Stomach (tissue), 8 donors: ENCODE measurements at regions not wholly inside any gene's neighbourhood (a gene's known extent, or its start where the extent isn't known, plus 50 kb on each side); places are given as distances from the start of the nearest gene placed in this dataset.

Experiments used
- DNase-seq, 2 donors: peaks; one replicate each; pipeline versions ENCODE4 v3.0.0 to v3.0.0-alpha.2; 2013 to 2019
- H3K27ac ChIP-seq, 5 donors: fragments of 200-600 bp in 4 of 5; sonication (generic) in 4 of 5; one replicate each; pipeline ENCODE4 v1.5.1; 2013 to 2019; ENCODE audit warnings: mild to moderate bottlenecking in 1 of 5, moderate library complexity in 1 of 5
- H3K27me3 ChIP-seq, 3 donors: fragments of 200-600 bp; sonication (generic); one replicate each; pipeline ENCODE4 v1.5.1; 2017 to 2019; ENCODE audit warnings: mixed run types in 1 of 3
- H3K36me3 ChIP-seq, 4 donors: fragments of 200-600 bp; sonication (generic); 1 replicate in 3 of 4; 2 replicates in 1 of 4; pipeline ENCODE4 v1.5.1; 2016 to 2019
- H3K4me1 ChIP-seq, 4 donors: fragments of 200-600 bp; sonication (generic); one replicate each; pipeline ENCODE4 v1.5.1; 2016 to 2019
- H3K4me3 ChIP-seq, 4 donors: fragments of 200-600 bp; sonication (generic) in 3 of 4; one replicate each; pipeline ENCODE4 v1.5.1; 2016 to 2019; ENCODE audit warnings: mild to moderate bottlenecking in 1 of 4
- H3K9me3 ChIP-seq, 4 donors: fragments of 200-600 bp; sonication (generic); one replicate each; pipeline ENCODE4 v1.5.1; 2016 to 2019
- CTCF ChIP-seq, 7 experiments: fragments of 450-650 bp in 4 of 7; fragments of 200-600 bp in 3 of 7; sonication (generic) in 3 of 7; IDR thresholded peaks; one replicate each; pipeline ENCODE4 v1.5.1; 2016 to 2019; ENCODE audit warnings: antibody characterized with exemption in 7 of 7, control low read depth in 2 of 7, mild to moderate bottlenecking in 1 of 7
- EP300 ChIP-seq: sonication (generic); formaldehyde crosslinking; IDR thresholded peaks from one replicate; pipeline ENCODE4 v1.6.1; 2017; ENCODE audit warnings: antibody characterized with exemption
- POLR2A ChIP-seq, 4 donors: fragments of 450-650 bp; IDR thresholded peaks; one replicate each; pipeline ENCODE4 v1.6.1; 2016; ENCODE audit warnings: antibody characterized with exemption in 4 of 4, control low read depth in 2 of 4, mild to moderate bottlenecking in 1 of 4, moderate library complexity in 1 of 4
- POLR2AphosphoS5 ChIP-seq, 3 donors: sonication (generic); formaldehyde crosslinking; IDR thresholded peaks; one replicate each; pipeline ENCODE4 v1.6.1; 2016; ENCODE audit warnings: antibody characterized with exemption in 3 of 3
- WGBS, 5 donors: extraction: QIAGEN DNeasy Blood & Tissue Kit in 3 of 5; methylation state at CpG; one replicate each; pipeline versions ENCODE4 v1.1.5 to v1.1.7; 2013 to 2018; 5-methylcytosine and 5-hydroxymethylcytosine counted together
- intact Hi-C: fragments of 100-400 bp; cut with DNase I; formaldehyde crosslinking; loops from one replicate; pipeline ENCODE4 v1.15.1; 2023; ENCODE audit warnings: low total_unique reads
- donor health status: healthy with polysubstance abuse.
- donor health status: Bipolar disorder and iron deficiency.
- donor health status: healthy.

- H3K36me3 ChIP-seq: no peaks in the 10 kb centered on the region
- no peaks in the 10 kb centered on the region for H3K4me1 ChIP-seq
- WGBS, 5 donors: 91 to 100% (median 98%) methylated on average over 4 of the region's 4 CpGs
- intact Hi-C loops: no loop called here
- no peak for DNase-seq
- H3K9me3 ChIP-seq: no peaks in the 10 kb centered on the region
- no peak overlapping the region for H3K27ac ChIP-seq
- no peaks in the 10 kb centered on the region for H3K27me3 ChIP-seq
- no peak for TF ChIP-seq CTCF (IDR thresholded peaks at IDR 0.05)
- TF ChIP-seq EP300: no peak
- no peak for TF ChIP-seq POLR2A (IDR thresholded peaks at IDR 0.05)
- H3K4me3 ChIP-seq: no peak overlapping the region
Observed at GRCh38 chr3:164458986-164459385, 619.3 kb downstream of the SI start.

- Histone ChIP-seq H3K4me3 (no peak overlapping the region), H3K4me1 (no peaks in the 10 kb centered on the region), H3K9me3 (peaks cover 0 to 4% (median under 1%) of the 10 kb centered on the region in 4 donors), H3K27ac (no peak overlapping the region), H3K36me3 (no peaks in the 10 kb centered on the region), H3K27me3 (no peaks in the 10 kb centered on the region)
- no peak for TF ChIP-seq POLR2A (IDR thresholded peaks at IDR 0.05)
- TF ChIP-seq EP300: no peak
- no peak for TF ChIP-seq POLR2AphosphoS5 (IDR thresholded peaks at IDR 0.05)
- TF ChIP-seq CTCF (IDR thresholded peaks at IDR 0.05): no peak
- 57 to 69% (median 68%) methylated on average over 1 of the region's 1 CpG for WGBS, 5 donors
- intact Hi-C loops: no loop called here
- DNase-seq: no peak
Observed at GRCh38 chr3:164453714-164454113, 624.6 kb downstream of the SI start.

DNA sequence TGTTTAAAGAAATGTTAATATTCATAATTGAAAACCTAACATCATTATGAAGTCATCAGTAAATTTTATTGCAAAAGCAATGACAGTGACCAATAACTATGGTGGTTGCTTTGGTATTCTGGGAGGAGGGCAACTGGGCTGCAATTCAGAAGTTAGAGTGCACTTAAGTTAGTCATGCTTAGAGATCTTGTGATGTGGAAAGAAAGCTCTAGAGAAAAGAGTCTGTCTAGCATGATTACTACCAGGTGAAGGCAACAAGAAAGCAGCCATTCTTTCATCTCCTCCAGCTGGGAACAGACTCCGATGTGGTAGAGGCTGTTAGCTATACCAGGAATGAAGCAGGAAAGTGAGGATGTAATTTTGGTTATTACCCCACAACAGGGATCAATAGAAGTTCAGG, 625.6 kb downstream of the SI start:
- TF ChIP-seq CTCF (IDR thresholded peaks at IDR 0.05) (no peak), POLR2A (IDR thresholded peaks at IDR 0.05) (no peak), EP300 (no peak), POLR2AphosphoS5 (IDR thresholded peaks at IDR 0.05) (no peak)
- H3K27ac ChIP-seq: no peak overlapping the region
- no peak for DNase-seq

DNA sequence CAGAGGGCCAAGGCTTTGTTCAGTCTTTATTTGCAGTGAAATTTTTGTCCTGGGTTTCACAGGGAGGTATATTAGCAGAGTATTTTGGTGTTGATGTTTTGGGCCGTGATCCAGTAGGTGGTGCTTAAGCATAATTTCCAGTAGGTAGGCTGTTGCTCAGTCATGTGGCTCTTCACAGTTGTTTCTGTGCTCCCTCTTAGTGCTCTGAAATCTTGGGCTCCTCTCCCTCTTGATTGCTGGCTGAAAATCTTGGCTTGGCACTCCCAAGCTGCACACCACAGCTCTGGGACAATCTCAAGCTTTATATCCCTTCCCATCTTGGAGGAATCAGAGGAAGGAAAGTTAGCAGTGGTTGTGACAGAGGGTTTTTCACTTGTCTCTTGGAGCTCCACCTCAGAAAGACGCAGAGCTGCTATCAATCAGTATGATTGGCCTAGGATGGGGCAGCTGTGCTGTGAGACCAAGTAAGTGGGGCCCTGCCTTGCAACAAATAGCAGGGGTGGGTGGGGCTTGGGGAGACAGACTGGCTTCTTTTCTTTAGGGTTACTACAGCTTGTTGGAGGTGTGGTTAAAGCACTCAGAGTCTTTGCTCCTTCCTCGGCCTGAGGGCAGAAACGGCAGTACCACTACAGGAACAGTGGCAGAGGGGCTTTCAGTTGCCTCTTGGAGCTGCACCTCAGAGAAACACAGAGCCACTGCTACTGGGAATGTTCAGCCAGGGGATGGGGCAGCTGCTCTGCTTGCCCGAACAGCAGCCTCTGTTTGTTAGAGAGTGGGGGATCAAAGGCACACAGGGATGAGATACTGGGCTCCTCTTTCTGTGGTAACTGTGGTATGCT, 627.0 kb downstream of the SI start:
- WGBS, 5 donors: 55 to 72% (median 67%) methylated on average over 4 to 5 of the region's 5 CpGs
- Histone ChIP-seq H3K4me3 (no peak overlapping the region), H3K4me1 (no peaks in the 10 kb centered on the region), H3K27ac (peak overlapping the region in 3 of 5 donors; percentile 50 to 68 (median 64)), H3K27me3 (no peaks in the 10 kb centered on the region), H3K36me3 (no peaks in the 10 kb centered on the region), H3K9me3 (peaks cover 0 to 8% (median 6%) of the 10 kb centered on the region in 4 donors)
- intact Hi-C loops: no loop called here
- peak in 1 of 2 donors; percentile 8 for DNase-seq
- TF ChIP-seq CTCF (IDR thresholded peaks at IDR 0.05) (no peak), EP300 (no peak), POLR2A (IDR thresholded peaks at IDR 0.05) (no peak), POLR2AphosphoS5 (IDR thresholded peaks at IDR 0.05) (no peak)

More for the DNA sequence above, 625.6 kb downstream of the SI start:
- Histone ChIP-seq H3K27me3 (no peaks in the 10 kb centered on the region), H3K4me1 (no peaks in the 10 kb centered on the region), H3K9me3 (peaks cover 0 to 8% (median 6%) of the 10 kb centered on the region in 4 donors), H3K36me3 (no peaks in the 10 kb centered on the region), H3K4me3 (no peak overlapping the region)
- intact Hi-C loops: no loop called here
- WGBS, 5 donors: 85 to 100% (median 90%) methylated on average over 1 of the region's 1 CpG
